ENCODE measurements at regions not wholly inside any gene's neighbourhood (a gene's known extent, or its start where the extent isn't known, plus 50 kb on each side); places are given as distances from the start of the nearest gene placed in this dataset.
A peak's percentile ranks its signal among the peaks of the same experiment; 100 is the strongest.

DNA sequence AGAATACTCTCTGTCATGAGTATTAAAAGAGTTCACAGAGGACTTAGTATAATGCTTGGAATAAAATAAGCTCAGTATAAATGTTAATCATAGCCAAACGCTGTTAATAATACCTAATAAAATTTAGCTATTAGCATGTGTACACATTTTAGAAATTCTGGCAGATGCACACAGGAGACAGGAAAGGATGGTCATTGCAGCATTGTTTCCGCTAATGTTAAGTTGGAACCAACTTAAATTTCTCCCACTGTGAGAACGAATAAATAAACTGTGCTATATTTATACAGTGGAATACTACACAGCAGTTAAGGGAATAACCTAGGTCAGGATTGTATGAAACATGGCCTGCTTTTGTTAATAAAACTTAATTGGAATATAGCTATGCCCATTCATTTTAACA, 370.4 kb upstream of the TGFBR2 start:
- H3K9me3 ChIP-seq: no peaks in the 10 kb centered on the region
- TF ChIP-seq, protein P1, sequence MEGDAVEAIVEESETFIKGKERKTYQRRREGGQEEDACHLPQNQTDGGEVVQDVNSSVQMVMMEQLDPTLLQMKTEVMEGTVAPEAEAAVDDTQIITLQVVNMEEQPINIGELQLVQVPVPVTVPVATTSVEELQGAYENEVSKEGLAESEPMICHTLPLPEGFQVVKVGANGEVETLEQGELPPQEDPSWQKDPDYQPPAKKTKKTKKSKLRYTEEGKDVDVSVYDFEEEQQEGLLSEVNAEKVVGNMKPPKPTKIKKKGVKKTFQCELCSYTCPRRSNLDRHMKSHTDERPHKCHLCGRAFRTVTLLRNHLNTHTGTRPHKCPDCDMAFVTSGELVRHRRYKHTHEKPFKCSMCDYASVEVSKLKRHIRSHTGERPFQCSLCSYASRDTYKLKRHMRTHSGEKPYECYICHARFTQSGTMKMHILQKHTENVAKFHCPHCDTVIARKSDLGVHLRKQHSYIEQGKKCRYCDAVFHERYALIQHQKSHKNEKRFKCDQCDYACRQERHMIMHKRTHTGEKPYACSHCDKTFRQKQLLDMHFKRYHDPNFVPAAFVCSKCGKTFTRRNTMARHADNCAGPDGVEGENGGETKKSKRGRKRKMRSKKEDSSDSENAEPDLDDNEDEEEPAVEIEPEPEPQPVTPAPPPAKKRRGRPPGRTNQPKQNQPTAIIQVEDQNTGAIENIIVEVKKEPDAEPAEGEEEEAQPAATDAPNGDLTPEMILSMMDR (IDR thresholded peaks at IDR 0.05; ENCODE audit: low read depth, low read length): no peak
- no peaks in the 10 kb centered on the region for H3K27me3 ChIP-seq

DNA sequence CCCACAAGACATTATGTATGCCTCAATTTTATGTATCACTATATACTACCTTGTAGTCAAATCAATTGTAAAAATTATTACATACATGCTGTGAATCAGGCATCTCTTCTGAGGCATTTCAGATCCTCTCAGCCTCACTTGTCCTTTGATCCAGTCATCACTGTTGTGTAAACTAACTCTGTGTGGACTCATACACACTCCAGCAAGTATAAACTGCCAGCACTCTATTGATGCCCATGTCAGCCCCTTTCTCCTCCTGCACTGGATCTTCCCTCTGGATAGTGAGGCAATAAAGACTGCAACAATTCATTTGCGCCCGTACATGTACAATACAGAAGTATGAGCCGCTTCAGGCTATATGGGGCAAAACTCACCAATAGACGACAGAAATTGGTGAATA, 364.7 kb upstream of the TGFBR2 start:
- H3K27me3 ChIP-seq: no peaks in the 10 kb centered on the region
- DNase-seq: no peak
- no peaks in the 10 kb centered on the region for H3K36me3 ChIP-seq
- no peak overlapping the region for H3K4me3 ChIP-seq (ENCODE audit: low read depth, low read length)
- TF ChIP-seq, protein P1 (IDR thresholded peaks at IDR 0.05; ENCODE audit: low read depth, low read length): no peak
- H3K9me3 ChIP-seq: no peaks in the 10 kb centered on the region
- no peaks in the 10 kb centered on the region for H3K4me1 ChIP-seq

More for the DNA sequence above, 370.4 kb upstream of the TGFBR2 start:
- Histone ChIP-seq H3K36me3 (no peaks in the 10 kb centered on the region), H3K4me3 (ENCODE audit: low read depth, low read length) (no peak overlapping the region), H3K4me1 (no peaks in the 10 kb centered on the region)
- no peak for DNase-seq

DNA sequence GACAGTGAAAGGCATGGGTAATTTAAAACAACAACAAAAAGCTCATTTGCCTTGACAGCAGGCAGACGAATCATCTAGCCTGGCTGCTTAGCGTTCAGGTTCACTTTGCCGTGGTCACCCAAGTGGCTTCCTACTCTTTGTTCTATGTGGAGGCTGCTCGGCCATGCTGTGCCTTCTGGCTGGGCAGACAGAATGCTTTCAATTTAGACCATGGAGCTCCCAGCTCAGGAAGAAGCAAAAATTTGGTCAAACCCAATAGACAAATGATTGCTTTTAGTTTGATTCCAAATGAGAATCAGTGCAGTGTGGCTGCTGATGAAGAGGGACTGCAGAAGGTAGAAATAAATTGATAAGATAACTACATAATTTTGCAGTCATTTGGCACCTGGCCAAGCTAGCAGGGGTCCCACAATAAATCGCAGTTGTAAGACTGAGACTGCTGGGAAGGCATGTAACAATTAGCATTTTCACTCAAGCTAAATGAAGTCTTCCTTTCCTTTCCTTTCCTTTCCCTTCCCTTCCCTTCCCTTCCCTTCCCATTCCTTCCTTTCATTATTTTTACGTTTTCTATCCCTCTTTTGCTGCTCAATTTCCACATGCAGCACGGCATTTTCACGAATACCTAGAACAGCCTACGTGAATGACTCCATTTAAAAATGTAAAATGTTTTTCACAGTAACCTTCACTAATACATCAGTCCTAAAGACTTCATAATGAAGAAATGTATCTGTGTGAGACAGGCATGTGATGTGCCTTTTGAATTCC, 360.4 kb upstream of the TGFBR2 start:
- Histone ChIP-seq H3K27me3 (no peaks in the 10 kb centered on the region), H3K4me3 (ENCODE audit: low read depth, low read length) (no peak overlapping the region), H3K4me1 (no peaks in the 10 kb centered on the region), H3K9me3 (no peaks in the 10 kb centered on the region), H3K36me3 (no peaks in the 10 kb centered on the region)
- peak; percentile 12 for DNase-seq
- TF ChIP-seq, protein P1 (IDR thresholded peaks at IDR 0.05; ENCODE audit: low read depth, low read length): no peak

DNA sequence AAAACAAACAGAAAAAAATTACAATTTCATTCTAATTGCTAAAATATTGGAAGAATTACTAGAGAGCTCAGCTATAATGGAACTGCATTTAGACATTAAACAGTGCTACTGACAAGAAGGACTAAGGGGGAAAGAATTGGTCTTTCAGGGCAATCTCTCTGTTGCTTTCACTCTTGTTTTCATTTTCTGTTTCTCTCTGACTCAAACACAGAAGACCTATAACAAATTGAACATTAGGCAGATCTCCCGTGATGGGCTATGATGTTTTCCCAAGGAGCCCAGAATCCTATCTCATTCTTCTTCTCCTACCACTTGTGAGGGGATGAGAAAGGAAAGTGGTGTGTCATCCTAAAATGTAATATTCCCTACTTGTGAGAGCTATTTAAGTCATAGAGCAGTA, 358.0 kb upstream of the TGFBR2 start:
- Histone ChIP-seq H3K4me3 (ENCODE audit: low read depth, low read length) (no peak overlapping the region), H3K27me3 (no peaks in the 10 kb centered on the region), H3K36me3 (no peaks in the 10 kb centered on the region), H3K9me3 (no peaks in the 10 kb centered on the region), H3K4me1 (no peaks in the 10 kb centered on the region)
- TF ChIP-seq, protein P1 (IDR thresholded peaks at IDR 0.05; ENCODE audit: low read depth, low read length): no peak
- DNase-seq: no peak

DNA sequence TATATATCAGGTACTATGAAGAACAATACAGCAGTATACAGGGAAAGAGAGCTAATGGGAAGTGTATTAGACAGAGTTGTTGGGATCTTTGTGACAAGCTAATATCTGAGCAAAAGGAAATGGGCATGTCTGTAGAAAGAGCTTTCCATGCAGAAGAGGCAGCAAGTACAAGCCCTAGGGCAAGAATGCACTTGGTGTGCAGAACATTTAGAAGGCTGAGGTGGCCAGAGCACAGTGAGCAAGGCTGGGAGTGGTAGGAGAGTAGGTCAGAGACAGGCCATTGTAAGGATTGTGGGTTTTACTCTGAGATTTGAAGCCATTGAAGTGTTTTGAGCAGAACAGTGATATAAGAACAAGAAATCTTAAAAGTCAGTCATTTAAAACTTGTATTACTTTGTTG, 353.9 kb upstream of the TGFBR2 start:
- TF ChIP-seq, protein P1 (IDR thresholded peaks at IDR 0.05; ENCODE audit: low read depth, low read length): no peak
- Histone ChIP-seq H3K36me3 (no peaks in the 10 kb centered on the region), H3K9me3 (no peaks in the 10 kb centered on the region), H3K27me3 (no peaks in the 10 kb centered on the region), H3K4me3 (ENCODE audit: low read depth, low read length) (no peak overlapping the region), H3K4me1 (no peaks in the 10 kb centered on the region)
- no peak for DNase-seq

DNA sequence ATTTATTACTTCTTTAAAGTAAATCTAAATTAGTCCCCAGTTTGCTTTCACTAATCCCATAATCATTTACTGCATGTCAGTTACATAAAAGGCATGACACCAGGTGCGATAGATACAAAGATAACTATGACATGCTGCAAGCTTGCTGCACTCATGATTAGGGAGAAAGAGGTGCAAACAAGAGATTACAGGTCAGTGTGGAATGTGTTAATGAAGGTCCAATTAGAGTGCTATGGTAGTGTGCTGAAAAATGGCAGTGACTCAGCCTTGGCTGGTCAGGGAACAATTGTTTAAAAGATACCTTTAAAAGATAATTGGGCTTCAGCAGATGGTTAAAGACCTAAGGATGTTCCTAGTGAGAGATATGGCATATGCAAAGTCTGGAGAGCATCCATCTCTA, 352.6 kb upstream of the TGFBR2 start:
- no peak for DNase-seq
- H3K4me3 ChIP-seq (ENCODE audit: low read depth, low read length): no peak overlapping the region
- H3K27me3 ChIP-seq: no peaks in the 10 kb centered on the region
- TF ChIP-seq, protein P1 (IDR thresholded peaks at IDR 0.05; ENCODE audit: low read depth, low read length): no peak
- H3K9me3 ChIP-seq: no peaks in the 10 kb centered on the region
- no peaks in the 10 kb centered on the region for H3K36me3 ChIP-seq
- no peaks in the 10 kb centered on the region for H3K4me1 ChIP-seq
